ENCODE measurements at regions not wholly inside any gene's neighbourhood (a gene's known extent, or its start where the extent isn't known, plus 50 kb on each side); places are given as distances from the start of the nearest gene placed in this dataset.
"Not testable (repeated sequence)": the region's sequence is repeated elsewhere in the genome, so short reads cannot be mapped to it uniquely, and the experiment has no call there.

DNA sequence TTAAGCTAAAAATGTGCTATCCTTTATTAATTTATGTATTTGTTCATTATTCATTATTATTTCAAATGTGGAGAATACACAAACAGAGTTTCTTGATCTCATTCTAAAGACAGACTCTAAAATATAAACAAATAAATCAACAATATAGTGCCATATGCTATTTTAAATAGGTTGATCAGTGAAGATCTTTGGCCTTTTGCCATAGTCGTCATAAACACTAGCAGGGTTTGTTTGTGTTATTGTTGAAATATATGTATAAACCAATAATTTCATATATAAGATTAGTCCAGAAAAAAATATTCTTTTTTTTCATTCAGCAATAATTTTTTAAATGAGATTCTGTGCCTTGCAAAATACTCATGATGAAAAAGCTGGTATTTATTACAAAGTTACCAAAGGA, 62.1 kb upstream of the KYNU start:
- Histone ChIP-seq H3K4me3 (no peak overlapping the region), H3K4me1 (peaks cover 20% of the 10 kb centered on the region), H3K4me2 (no peak overlapping the region), H3K9me3 (peaks cover 16% of the 10 kb centered on the region; the same call in 2 of the 3 replicates), H3K27ac (no peak overlapping the region)
- DNase-seq (ENCODE audit: low read depth in 1 of 2, low spot score in 1 of 2) (no peak), FAIRE-seq (no peak), ATAC-seq (no peak)
- TF ChIP-seq PHF8 (IDR thresholded peaks at IDR 0.05; ENCODE audit: borderline replicate concordance, low read depth) (no peak), TFCP2L1 (CRISPR knock-in tag; IDR thresholded peaks at IDR 0.05) (no peak), BHLHE40 (IDR thresholded peaks at IDR 0.05; ENCODE audit: low read depth, low read length) (no peak), NR3C1 (IDR thresholded peaks at IDR 0.05) (no peak), HOXA7 (CRISPR knock-in tag; IDR thresholded peaks at IDR 0.05) (no peak), KDM5A (IDR thresholded peaks at IDR 0.05) (no peak), JUN (IDR thresholded peaks at IDR 0.05) (no peak), HOXB5 (CRISPR knock-in tag; IDR thresholded peaks at IDR 0.05) (no peak)
- TF ChIP-seq, protein P1, sequence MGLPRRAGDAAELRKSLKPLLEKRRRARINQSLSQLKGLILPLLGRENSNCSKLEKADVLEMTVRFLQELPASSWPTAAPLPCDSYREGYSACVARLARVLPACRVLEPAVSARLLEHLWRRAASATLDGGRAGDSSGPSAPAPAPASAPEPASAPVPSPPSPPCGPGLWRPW (IDR thresholded peaks at IDR 0.05), result no peak
- TF ChIP-seq, protein P2, sequence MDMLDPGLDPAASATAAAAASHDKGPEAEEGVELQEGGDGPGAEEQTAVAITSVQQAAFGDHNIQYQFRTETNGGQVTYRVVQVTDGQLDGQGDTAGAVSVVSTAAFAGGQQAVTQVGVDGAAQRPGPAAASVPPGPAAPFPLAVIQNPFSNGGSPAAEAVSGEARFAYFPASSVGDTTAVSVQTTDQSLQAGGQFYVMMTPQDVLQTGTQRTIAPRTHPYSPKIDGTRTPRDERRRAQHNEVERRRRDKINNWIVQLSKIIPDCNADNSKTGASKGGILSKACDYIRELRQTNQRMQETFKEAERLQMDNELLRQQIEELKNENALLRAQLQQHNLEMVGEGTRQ (IDR thresholded peaks at IDR 0.05), result no peak
- ChIA-PET CTCF (no interaction called here), POLR2A (no interaction called here)
- WGBS (ENCODE audit: missing lambda C conversion rate), result 89% methylated on average over 1 of the region's 1 CpG

DNA sequence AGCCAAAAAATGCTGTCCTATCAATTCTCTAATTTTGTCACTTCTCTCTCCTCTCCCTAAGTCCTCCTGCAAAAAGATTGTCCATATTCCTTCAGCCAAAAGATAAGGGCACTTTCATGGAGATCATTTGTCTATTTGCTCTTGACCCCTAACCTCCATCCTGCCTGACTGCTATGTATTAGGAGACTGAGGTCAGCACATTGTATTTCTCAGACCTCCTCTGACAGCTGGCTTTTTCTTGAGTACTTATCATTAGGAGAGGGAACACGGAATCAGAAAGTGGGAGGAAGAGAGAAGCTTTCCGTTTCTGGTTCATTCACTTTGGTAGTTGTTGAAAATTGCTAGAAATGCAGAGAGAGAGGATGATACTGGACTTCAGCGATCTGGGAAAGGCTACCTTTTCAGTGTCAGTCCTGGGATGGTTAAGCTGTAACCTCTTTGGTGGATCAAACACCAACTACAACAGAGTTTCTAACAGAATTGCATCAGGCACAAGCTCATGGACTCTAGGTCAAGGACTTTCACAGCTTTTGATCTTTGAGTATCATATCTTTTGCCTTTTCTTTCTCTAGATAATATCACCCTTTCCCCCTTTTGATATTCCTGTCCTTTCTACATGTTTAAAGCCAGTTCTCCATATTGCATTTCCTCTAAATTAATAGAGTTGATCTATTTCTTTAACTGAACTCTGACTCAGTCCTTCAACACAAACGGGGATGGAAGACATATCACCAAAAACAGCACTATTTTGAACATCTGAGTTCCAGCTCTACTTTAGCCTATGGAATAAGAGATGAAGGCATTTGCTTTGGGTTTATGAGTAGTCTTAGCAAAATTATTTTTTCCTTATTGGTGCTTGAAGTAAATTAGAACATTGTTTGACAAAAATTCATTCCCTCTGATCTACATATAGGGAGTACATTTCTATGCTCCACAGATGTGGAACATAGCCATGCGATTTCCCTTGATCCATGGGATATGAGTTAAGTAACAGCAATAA, 63.3 kb upstream of the KYNU start:
- ATAC-seq (no peak), DNase-seq (ENCODE audit: low read depth in 1 of 2, low spot score in 1 of 2) (no peak), FAIRE-seq (no peak)
- ChIA-PET CTCF (interaction anchor here (1.3 kb wide), 1 partner anchor 72 kb away, joined by 3 read pairs; no protein-coding TSS in a partner anchor), POLR2A (no interaction called here)
- WGBS (ENCODE audit: missing lambda C conversion rate), result 86% methylated on average over 5 of the region's 5 CpGs
- Histone ChIP-seq H3K4me1 (peaks cover 20% of the 10 kb centered on the region), H3K9me3 (peaks cover 16% of the 10 kb centered on the region; the same call in 2 of the 3 replicates), H3K27ac (0 out of 6 replicates have a peak overlapping the region, but pooled peaks of 1 of the 2 experiments have one; percentile 8), H3K4me3 (no peak overlapping the region), H3K4me2 (no peak overlapping the region; the same call in 2 of the 3 replicates)
- TF ChIP-seq RAD21 (conservative IDR thresholded peaks at IDR 0.05 in 1 of 2, IDR thresholded peaks at IDR 0.05 in 1 of 2) (no peak), CBX8 (IDR thresholded peaks at IDR 0.05) (no peak), TFCP2L1 (CRISPR knock-in tag; IDR thresholded peaks at IDR 0.05) (no peak), EHF (CRISPR knock-in tag; IDR thresholded peaks at IDR 0.05) (no peak)
- TF ChIP-seq, protein P3, sequence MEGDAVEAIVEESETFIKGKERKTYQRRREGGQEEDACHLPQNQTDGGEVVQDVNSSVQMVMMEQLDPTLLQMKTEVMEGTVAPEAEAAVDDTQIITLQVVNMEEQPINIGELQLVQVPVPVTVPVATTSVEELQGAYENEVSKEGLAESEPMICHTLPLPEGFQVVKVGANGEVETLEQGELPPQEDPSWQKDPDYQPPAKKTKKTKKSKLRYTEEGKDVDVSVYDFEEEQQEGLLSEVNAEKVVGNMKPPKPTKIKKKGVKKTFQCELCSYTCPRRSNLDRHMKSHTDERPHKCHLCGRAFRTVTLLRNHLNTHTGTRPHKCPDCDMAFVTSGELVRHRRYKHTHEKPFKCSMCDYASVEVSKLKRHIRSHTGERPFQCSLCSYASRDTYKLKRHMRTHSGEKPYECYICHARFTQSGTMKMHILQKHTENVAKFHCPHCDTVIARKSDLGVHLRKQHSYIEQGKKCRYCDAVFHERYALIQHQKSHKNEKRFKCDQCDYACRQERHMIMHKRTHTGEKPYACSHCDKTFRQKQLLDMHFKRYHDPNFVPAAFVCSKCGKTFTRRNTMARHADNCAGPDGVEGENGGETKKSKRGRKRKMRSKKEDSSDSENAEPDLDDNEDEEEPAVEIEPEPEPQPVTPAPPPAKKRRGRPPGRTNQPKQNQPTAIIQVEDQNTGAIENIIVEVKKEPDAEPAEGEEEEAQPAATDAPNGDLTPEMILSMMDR (IDR thresholded peaks at IDR 0.05), result no peak
- TF ChIP-seq, protein P4, sequence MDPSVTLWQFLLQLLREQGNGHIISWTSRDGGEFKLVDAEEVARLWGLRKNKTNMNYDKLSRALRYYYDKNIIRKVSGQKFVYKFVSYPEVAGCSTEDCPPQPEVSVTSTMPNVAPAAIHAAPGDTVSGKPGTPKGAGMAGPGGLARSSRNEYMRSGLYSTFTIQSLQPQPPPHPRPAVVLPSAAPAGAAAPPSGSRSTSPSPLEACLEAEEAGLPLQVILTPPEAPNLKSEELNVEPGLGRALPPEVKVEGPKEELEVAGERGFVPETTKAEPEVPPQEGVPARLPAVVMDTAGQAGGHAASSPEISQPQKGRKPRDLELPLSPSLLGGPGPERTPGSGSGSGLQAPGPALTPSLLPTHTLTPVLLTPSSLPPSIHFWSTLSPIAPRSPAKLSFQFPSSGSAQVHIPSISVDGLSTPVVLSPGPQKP (IDR thresholded peaks at IDR 0.05; ENCODE audit: low read depth, low read length), result no peak

DNA sequence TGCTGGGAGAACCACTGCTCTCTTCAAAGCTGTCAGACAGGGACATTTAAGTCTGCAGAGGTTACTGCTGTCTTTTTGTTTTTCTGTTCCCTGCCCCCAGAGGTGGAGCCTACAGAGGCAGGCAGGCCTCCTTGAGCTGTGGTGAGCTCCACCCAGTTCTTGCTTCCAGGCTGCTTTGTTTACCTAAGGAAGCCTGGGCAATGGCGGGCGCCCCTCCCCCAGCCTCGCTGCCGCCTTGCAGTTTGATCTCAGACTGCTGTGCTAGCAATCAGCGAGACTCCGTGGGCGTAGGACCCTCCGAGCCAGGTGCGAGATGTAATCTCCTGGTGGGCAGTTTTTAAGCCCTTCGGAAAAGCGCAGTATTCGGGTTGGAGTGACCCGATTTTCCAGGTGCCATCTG, 65.8 kb upstream of the KYNU start:
- Histone ChIP-seq H3K9me3 (peaks cover 16% of the 10 kb centered on the region; the same call in 2 of the 3 replicates), H3K4me3 (peak overlapping the region; percentile 48), H3K27ac (peak overlapping the region; percentile 75 to 86), H3K4me2 (peak overlapping the region; percentile 68), H3K4me1 (peaks cover 11% of the 10 kb centered on the region; the same call in 2 of the 3 replicates)
- ATAC-seq, FAIRE-seq, POLR2A ChIA-PET: not testable (repeated sequence)
- CTCF ChIA-PET, result interaction anchor here (0.6 kb wide), 1 partner anchor 41 kb away, joined by 3 read pairs; no protein-coding TSS in a partner anchor
- TF ChIP-seq, protein P5, sequence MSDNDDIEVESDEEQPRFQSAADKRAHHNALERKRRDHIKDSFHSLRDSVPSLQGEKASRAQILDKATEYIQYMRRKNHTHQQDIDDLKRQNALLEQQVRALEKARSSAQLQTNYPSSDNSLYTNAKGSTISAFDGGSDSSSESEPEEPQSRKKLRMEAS (IDR thresholded peaks at IDR 0.05), result peak; percentile 33; the same call in 1 of the 2 replicates
- 6% methylated on average over 13 of the region's 13 CpGs for WGBS (ENCODE audit: missing lambda C conversion rate)
- DNase-seq (ENCODE audit: low read depth in 1 of 2, low spot score in 1 of 2), result peak in 1 of 2 experiments; percentile 67

Data from A549 (cell line).